Body of pancreas (tissue), 4 donors: ENCODE measurements at regions not wholly inside any gene's neighbourhood (a gene's known extent, or its start where the extent isn't known, plus 50 kb on each side); places are given as distances from the start of the nearest gene placed in this dataset.

Experiments used
- ATAC-seq: fragments of 150-250 bp; one replicate; pipeline ENCODE4 v1.9.1; 2016
- DNase-seq, 4 donors: peaks; one replicate each; pipeline ENCODE4 v3.0.0-alpha.2; 2019
- H3K27ac ChIP-seq, 4 donors: fragments of 200-600 bp; sonication (generic); 1 replicate in 3 of 4; 2 replicates in 1 of 4; pipeline versions ENCODE4 v1.5.1 to v1.6.1; 2016 to 2019; ENCODE audit warnings: mild to moderate bottlenecking in 1 of 4, mixed read lengths in 1 of 4, moderate library complexity in 1 of 4
- H3K27me3 ChIP-seq, 2 donors: fragments of 200-600 bp; sonication (generic); one replicate each; pipeline ENCODE4 v1.6.0; 2016; ENCODE audit warnings: mild to moderate bottlenecking in 1 of 2
- H3K36me3 ChIP-seq, 2 donors: fragments of 200-600 bp; sonication (generic); replicated peaks in 1 of 2; 2 replicates each; pipeline ENCODE4 v1.5.1; 2016; ENCODE audit warnings: low read depth in 2 of 2; ENCODE audit not compliant: insufficient read depth in 1 of 2
- H3K4me1 ChIP-seq: fragments of 200-600 bp; sonication (generic); one replicate; pipeline ENCODE4 v1.6.0; 2016
- H3K4me3 ChIP-seq, 2 donors: fragments of 200-600 bp; sonication (generic); 1 replicate in 1 of 2; 2 replicates in 1 of 2; pipeline ENCODE4 v1.5.1; 2016 to 2019
- H3K9me3 ChIP-seq, 3 donors: fragments of 200-600 bp; sonication (generic); 1 replicate in 2 of 3; 2 replicates in 1 of 3; pipeline ENCODE4 v1.5.1; 2016
- CTCF ChIP-seq, 7 experiments: fragments of 450-650 bp in 4 of 7; fragments of 200-600 bp in 3 of 7; sonication (generic) in 3 of 7; IDR thresholded peaks; one replicate each; pipeline ENCODE4 v1.5.1; 2016 to 2019; ENCODE audit warnings: antibody characterized with exemption in 7 of 7
- POLR2A ChIP-seq, 3 donors: fragments of 450-650 bp; IDR thresholded peaks; one replicate each; pipeline ENCODE4 v1.6.1; 2016; ENCODE audit warnings: antibody characterized with exemption in 3 of 3, mild to moderate bottlenecking in 2 of 3
- WGBS, 2 donors: methylation state at CpG; one replicate each; pipeline ENCODE4 v1.1.5; 2017; 5-methylcytosine and 5-hydroxymethylcytosine counted together
- intact Hi-C: fragments of 100-400 bp; cut with DNase I; formaldehyde crosslinking; loops from one replicate; pipeline ENCODE4 v1.15.1; 2023

DNA sequence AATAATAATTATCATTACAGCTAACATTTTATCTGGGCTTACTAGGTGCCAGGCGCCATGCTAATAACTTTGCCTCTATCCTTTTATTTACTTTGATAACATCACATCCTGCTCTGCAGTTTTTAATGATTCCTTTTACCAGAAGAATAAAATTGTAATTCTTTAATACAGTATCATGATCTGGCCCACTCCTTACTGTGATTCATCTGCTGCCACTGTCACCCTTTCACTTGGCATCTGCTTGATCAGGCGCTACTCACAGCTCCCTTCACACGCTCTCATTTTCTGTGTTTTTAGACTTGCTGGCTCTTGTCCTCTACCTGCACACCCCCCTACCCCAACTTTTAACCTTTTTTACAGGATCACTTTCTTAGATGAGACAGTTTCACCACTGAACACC, 167.5 kb downstream of the NTMT2 start:
- H3K27ac ChIP-seq = no peak overlapping the region
- no peaks in the 10 kb centered on the region for H3K27me3 ChIP-seq
- H3K4me1 ChIP-seq = no peaks in the 10 kb centered on the region
- 76 to 84% methylated on average over 3 of the region's 3 CpGs for WGBS, 2 donors
- H3K36me3 ChIP-seq = no peaks in the 10 kb centered on the region
- no peak overlapping the region for H3K4me3 ChIP-seq
- DNase-seq (no peak), ATAC-seq (no peak)
- intact Hi-C loops = no loop called here
- TF ChIP-seq CTCF (IDR thresholded peaks at IDR 0.05) (no peak), POLR2A (IDR thresholded peaks at IDR 0.05) (no peak)
- no peaks in the 10 kb centered on the region for H3K9me3 ChIP-seq

DNA sequence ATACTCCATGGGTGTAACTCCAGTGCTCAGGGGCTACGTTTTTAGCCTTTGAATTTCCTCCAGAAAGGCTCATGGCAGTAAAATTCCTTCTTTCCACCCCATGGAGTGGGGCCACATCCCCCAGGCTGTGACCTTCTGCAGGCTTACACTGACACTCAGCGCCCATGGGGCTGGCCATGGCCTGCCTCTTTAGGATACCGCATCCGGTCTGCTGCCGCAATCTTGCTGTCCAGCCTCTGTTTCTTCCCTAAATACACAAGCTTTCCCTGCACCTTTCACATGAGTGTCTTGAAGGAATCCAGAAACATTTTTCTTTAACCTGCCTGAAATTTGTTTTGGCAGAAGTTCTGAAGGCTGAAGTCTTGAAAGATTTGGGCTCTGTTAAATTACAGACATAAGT, 170.5 kb downstream of the NTMT2 start:
- no peak overlapping the region for H3K27ac ChIP-seq
- no peaks in the 10 kb centered on the region for H3K9me3 ChIP-seq
- DNase-seq = no peak
- TF ChIP-seq POLR2A (IDR thresholded peaks at IDR 0.05) (no peak), CTCF (IDR thresholded peaks at IDR 0.05) (no peak)
- WGBS, 2 donors = 81 to 85% methylated on average over 5 of the region's 5 CpGs
- H3K27me3 ChIP-seq = no peaks in the 10 kb centered on the region
- H3K4me1 ChIP-seq = no peaks in the 10 kb centered on the region
- ATAC-seq = no peak
- H3K4me3 ChIP-seq = no peak overlapping the region
- H3K36me3 ChIP-seq = no peaks in the 10 kb centered on the region
- intact Hi-C loops = no loop called here

- Histone ChIP-seq H3K27me3 (no peaks in the 10 kb centered on the region), H3K9me3 (no peaks in the 10 kb centered on the region), H3K4me3 (no peak overlapping the region), H3K27ac (no peak overlapping the region), H3K36me3 (no peaks in the 10 kb centered on the region), H3K4me1 (no peaks in the 10 kb centered on the region)
- no peak for TF ChIP-seq POLR2A (IDR thresholded peaks at IDR 0.05)
- TF ChIP-seq CTCF (IDR thresholded peaks at IDR 0.05) = no peak
- 63 to 76% methylated on average over 1 of the region's 1 CpG for WGBS, 2 donors
- DNase-seq = no peak
- intact Hi-C loops = no loop called here
- ATAC-seq = no peak
Observed at GRCh38 chr1:170318141-170318540, 172.4 kb downstream of the NTMT2 start.

DNA sequence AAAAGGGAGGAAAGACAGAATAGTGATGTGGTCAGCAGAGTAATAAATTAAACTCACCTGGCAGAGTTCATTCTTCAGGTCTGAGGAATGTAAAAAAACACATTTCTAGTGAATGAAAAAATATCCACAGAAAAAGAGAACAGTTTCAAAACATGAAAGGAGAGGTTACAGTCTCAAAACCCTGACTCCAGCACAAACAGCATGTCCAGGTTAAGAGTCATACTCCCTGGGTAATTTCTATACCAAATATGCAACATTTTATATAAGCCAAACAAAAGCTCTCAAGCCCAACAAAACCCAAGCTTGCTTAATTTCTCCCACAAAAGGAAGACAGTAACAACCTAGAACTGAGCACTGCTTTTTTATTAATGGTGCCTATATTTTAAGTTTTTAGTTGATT, 173.0 kb downstream of the NTMT2 start:
- Histone ChIP-seq H3K4me1 (no peaks in the 10 kb centered on the region), H3K4me3 (no peak overlapping the region), H3K27ac (no peak overlapping the region), H3K36me3 (no peaks in the 10 kb centered on the region), H3K27me3 (no peaks in the 10 kb centered on the region), H3K9me3 (no peaks in the 10 kb centered on the region)
- intact Hi-C loops = no loop called here
- TF ChIP-seq POLR2A (IDR thresholded peaks at IDR 0.05) = no peak
- no peak for TF ChIP-seq CTCF (IDR thresholded peaks at IDR 0.05)
- DNase-seq (no peak), ATAC-seq (no peak)

DNA sequence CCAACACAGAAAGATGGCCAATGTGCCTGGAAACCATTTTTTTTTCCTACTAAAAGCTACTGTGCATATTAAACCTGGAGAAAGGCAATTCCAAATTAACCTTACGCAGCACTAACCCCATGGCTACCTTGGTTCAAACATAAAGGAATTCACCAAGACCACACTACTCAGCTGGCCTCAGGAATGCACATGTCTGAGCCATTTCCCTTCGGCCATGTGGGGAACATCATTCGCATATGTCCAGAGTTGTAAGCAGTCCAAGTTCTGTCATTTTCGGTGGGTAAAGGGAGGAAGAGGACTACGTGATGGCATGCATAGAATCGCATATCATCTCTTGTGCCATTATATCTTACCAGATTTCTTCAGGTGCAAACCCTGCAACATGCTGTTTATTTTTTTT, 175.4 kb downstream of the NTMT2 start:
- H3K4me1 ChIP-seq = no peaks in the 10 kb centered on the region
- H3K4me3 ChIP-seq = no peak overlapping the region
- no peak overlapping the region for H3K27ac ChIP-seq
- no peaks in the 10 kb centered on the region for H3K9me3 ChIP-seq
- ATAC-seq (no peak), DNase-seq (no peak)
- TF ChIP-seq POLR2A (IDR thresholded peaks at IDR 0.05) (no peak), CTCF (IDR thresholded peaks at IDR 0.05) (no peak)
- intact Hi-C loops = no loop called here
- no peaks in the 10 kb centered on the region for H3K27me3 ChIP-seq
- WGBS, 2 donors = 71 to 80% methylated on average over 6 of the region's 6 CpGs
- no peaks in the 10 kb centered on the region for H3K36me3 ChIP-seq
